ENCODE measurements at regions not wholly inside any gene's neighbourhood (a gene's known extent, or its start where the extent isn't known, plus 50 kb on each side); places are given as distances from the start of the nearest gene placed in this dataset.

DNA sequence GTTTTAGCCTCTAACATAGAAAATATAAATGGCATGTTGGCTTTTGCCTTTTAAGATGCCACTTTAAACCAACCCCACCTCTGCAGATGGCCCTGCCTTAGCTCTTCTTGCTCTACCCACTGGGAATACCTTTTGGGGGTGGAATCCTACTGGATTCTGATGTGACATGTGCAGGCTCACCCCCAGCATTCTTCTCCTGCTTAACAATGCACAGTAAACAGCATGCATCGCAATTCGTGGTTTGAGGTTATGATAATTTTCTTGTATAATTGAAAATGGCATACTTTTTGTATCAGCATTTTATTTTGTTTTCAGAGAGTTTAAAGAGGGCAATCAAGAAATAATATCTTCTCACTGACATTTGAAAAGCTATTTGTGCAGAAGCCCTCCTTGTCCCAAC is 167.9 kb downstream of the AREG start:
- TF ChIP-seq ZNF70 (CRISPR knock-in tag; IDR thresholded peaks at IDR 0.05) = no peak
- TF ChIP-seq ARNTL (CRISPR knock-in tag; IDR thresholded peaks at IDR 0.05; ENCODE audit: borderline replicate concordance, low read depth) = no peak
- no peak for TF ChIP-seq OSR1 (CRISPR knock-in tag; IDR thresholded peaks at IDR 0.05)
- no peak for TF ChIP-seq GLIS3 (CRISPR knock-in tag; IDR thresholded peaks at IDR 0.05)
- TF ChIP-seq BACH2 (CRISPR knock-in tag; IDR thresholded peaks at IDR 0.05; ENCODE audit: borderline replicate concordance) = no peak
- no peak for TF ChIP-seq ISL1 (CRISPR knock-in tag; IDR thresholded peaks at IDR 0.05)
- ATAC-seq = no peak

DNA sequence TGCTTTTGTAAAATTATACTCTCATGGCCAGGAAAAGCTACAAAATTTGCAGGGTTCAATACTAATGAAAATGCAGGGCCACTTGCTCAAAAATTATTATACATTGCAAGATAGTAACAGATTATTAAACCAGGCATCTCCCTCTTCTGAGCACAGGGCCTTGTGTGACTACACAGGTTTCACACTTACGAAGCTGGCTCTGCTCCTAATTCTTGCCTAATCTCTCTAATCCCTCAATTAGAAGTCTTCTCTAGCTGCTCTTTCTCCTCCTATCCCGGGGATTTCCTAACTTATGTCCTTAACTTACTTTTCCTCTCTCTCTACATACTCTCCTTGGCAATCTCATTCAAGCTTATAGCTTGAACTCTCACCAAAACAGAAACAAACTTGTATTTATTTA is 168.3 kb downstream of the AREG start:
- no peak for TF ChIP-seq OSR1 (CRISPR knock-in tag; IDR thresholded peaks at IDR 0.05)
- no peak for TF ChIP-seq CSDC2 (CRISPR knock-in tag; IDR thresholded peaks at IDR 0.05)
- TF ChIP-seq SNAI2 (CRISPR knock-in tag; IDR thresholded peaks at IDR 0.05) = no peak
- TF ChIP-seq, protein P1, sequence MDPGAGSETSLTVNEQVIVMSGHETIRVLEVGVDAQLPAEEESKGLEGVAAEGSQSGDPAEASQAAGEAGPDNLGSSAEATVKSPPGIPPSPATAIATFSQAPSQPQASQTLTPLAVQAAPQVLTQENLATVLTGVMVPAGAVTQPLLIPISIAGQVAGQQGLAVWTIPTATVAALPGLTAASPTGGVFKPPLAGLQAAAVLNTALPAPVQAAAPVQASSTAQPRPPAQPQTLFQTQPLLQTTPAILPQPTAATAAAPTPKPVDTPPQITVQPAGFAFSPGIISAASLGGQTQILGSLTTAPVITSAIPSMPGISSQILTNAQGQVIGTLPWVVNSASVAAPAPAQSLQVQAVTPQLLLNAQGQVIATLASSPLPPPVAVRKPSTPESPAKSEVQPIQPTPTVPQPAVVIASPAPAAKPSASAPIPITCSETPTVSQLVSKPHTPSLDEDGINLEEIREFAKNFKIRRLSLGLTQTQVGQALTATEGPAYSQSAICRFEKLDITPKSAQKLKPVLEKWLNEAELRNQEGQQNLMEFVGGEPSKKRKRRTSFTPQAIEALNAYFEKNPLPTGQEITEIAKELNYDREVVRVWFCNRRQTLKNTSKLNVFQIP (CRISPR knock-in tag; IDR thresholded peaks at IDR 0.05; ENCODE audit: borderline replicate concordance, low read depth) = no peak
- no peak for TF ChIP-seq ESRRG (CRISPR knock-in tag; IDR thresholded peaks at IDR 0.05)
- TF ChIP-seq GLIS3 (CRISPR knock-in tag; IDR thresholded peaks at IDR 0.05) = no peak
- no peak for TF ChIP-seq PPARA (CRISPR knock-in tag; IDR thresholded peaks at IDR 0.05; ENCODE audit: borderline replicate concordance)
- TF ChIP-seq ISL1 (CRISPR knock-in tag; IDR thresholded peaks at IDR 0.05) = no peak
- no peak for TF ChIP-seq RARB (CRISPR knock-in tag; IDR thresholded peaks at IDR 0.05)
- TF ChIP-seq ARNTL (CRISPR knock-in tag; IDR thresholded peaks at IDR 0.05; ENCODE audit: borderline replicate concordance, low read depth) = no peak
- no peak for TF ChIP-seq TCF4 (CRISPR knock-in tag; IDR thresholded peaks at IDR 0.05; ENCODE audit: borderline replicate concordance)
- no peak for TF ChIP-seq ZC3H10 (CRISPR knock-in tag; IDR thresholded peaks at IDR 0.05)
- TF ChIP-seq, protein P2, sequence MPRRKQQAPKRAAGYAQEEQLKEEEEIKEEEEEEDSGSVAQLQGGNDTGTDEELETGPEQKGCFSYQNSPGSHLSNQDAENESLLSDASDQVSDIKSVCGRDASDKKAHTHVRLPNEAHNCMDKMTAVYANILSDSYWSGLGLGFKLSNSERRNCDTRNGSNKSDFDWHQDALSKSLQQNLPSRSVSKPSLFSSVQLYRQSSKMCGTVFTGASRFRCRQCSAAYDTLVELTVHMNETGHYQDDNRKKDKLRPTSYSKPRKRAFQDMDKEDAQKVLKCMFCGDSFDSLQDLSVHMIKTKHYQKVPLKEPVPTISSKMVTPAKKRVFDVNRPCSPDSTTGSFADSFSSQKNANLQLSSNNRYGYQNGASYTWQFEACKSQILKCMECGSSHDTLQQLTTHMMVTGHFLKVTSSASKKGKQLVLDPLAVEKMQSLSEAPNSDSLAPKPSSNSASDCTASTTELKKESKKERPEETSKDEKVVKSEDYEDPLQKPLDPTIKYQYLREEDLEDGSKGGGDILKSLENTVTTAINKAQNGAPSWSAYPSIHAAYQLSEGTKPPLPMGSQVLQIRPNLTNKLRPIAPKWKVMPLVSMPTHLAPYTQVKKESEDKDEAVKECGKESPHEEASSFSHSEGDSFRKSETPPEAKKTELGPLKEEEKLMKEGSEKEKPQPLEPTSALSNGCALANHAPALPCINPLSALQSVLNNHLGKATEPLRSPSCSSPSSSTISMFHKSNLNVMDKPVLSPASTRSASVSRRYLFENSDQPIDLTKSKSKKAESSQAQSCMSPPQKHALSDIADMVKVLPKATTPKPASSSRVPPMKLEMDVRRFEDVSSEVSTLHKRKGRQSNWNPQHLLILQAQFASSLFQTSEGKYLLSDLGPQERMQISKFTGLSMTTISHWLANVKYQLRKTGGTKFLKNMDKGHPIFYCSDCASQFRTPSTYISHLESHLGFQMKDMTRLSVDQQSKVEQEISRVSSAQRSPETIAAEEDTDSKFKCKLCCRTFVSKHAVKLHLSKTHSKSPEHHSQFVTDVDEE (CRISPR knock-in tag; IDR thresholded peaks at IDR 0.05) = no peak
- no peak for TF ChIP-seq ZFP3 (CRISPR knock-in tag; IDR thresholded peaks at IDR 0.05)
- TF ChIP-seq, protein P3, sequence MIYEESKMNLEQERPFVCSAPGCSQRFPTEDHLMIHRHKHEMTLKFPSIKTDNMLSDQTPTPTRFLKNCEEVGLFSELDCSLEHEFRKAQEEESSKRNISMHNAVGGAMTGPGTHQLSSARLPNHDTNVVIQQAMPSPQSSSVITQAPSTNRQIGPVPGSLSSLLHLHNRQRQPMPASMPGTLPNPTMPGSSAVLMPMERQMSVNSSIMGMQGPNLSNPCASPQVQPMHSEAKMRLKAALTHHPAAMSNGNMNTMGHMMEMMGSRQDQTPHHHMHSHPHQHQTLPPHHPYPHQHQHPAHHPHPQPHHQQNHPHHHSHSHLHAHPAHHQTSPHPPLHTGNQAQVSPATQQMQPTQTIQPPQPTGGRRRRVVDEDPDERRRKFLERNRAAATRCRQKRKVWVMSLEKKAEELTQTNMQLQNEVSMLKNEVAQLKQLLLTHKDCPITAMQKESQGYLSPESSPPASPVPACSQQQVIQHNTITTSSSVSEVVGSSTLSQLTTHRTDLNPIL (CRISPR knock-in tag; IDR thresholded peaks at IDR 0.05; ENCODE audit: low read depth) = no peak
- no peak for TF ChIP-seq ZNF8 (CRISPR knock-in tag; IDR thresholded peaks at IDR 0.05)
- TF ChIP-seq, protein P4, sequence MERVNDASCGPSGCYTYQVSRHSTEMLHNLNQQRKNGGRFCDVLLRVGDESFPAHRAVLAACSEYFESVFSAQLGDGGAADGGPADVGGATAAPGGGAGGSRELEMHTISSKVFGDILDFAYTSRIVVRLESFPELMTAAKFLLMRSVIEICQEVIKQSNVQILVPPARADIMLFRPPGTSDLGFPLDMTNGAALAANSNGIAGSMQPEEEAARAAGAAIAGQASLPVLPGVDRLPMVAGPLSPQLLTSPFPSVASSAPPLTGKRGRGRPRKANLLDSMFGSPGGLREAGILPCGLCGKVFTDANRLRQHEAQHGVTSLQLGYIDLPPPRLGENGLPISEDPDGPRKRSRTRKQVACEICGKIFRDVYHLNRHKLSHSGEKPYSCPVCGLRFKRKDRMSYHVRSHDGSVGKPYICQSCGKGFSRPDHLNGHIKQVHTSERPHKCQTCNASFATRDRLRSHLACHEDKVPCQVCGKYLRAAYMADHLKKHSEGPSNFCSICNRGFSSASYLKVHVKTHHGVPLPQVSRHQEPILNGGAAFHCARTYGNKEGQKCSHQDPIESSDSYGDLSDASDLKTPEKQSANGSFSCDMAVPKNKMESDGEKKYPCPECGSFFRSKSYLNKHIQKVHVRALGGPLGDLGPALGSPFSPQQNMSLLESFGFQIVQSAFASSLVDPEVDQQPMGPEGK (CRISPR knock-in tag; IDR thresholded peaks at IDR 0.05; ENCODE audit: borderline replicate concordance) = no peak
- TF ChIP-seq, protein P5, sequence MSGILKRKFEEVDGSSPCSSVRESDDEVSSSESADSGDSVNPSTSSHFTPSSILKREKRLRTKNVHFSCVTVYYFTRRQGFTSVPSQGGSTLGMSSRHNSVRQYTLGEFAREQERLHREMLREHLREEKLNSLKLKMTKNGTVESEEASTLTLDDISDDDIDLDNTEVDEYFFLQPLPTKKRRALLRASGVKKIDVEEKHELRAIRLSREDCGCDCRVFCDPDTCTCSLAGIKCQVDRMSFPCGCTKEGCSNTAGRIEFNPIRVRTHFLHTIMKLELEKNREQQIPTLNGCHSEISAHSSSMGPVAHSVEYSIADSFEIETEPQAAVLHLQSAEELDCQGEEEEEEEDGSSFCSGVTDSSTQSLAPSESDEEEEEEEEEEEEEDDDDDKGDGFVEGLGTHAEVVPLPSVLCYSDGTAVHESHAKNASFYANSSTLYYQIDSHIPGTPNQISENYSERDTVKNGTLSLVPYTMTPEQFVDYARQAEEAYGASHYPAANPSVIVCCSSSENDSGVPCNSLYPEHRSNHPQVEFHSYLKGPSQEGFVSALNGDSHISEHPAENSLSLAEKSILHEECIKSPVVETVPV (CRISPR knock-in tag; IDR thresholded peaks at IDR 0.05) = no peak
- TF ChIP-seq ZNF565 (CRISPR knock-in tag; conservative IDR thresholded peaks at IDR 0.05; ENCODE audit: low read depth) = no peak
- ATAC-seq = no peak

DNA sequence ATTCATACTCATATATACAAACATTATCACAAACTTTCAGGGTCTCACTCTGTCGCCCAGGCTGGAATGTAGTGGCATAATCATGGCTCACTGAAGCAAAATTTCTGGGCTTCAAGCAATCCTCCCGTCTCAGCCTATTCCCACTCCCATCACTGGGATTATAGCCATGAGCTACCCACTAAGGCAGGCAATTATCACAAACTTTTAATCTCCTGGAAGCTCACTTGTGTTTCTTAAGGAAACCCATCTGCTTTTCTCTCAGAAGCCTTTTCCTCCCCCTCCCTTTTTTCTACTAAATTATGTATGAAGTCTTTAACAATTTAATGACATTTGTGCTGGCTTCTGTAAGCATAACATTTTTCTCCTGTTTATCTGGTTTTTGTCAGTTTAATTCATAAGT is 170.5 kb downstream of the AREG start:
- TF ChIP-seq CSDC2 (CRISPR knock-in tag; IDR thresholded peaks at IDR 0.05) = no peak
- TF ChIP-seq ZC3H10 (CRISPR knock-in tag; IDR thresholded peaks at IDR 0.05) = no peak
- TF ChIP-seq ESRRG (CRISPR knock-in tag; IDR thresholded peaks at IDR 0.05) = no peak
- TF ChIP-seq, protein P2 (CRISPR knock-in tag; IDR thresholded peaks at IDR 0.05) = no peak
- TF ChIP-seq, protein P4 (CRISPR knock-in tag; IDR thresholded peaks at IDR 0.05; ENCODE audit: borderline replicate concordance) = no peak
- TF ChIP-seq PPARA (CRISPR knock-in tag; IDR thresholded peaks at IDR 0.05; ENCODE audit: borderline replicate concordance) = no peak
- TF ChIP-seq GLIS3 (CRISPR knock-in tag; IDR thresholded peaks at IDR 0.05) = no peak
- ATAC-seq = no peak

Measured in SK-N-SH treated with all-trans-retinoic acid at 6 μM for 48 hours (cell line).